Smooth muscle cell of the brain vasculature (primary cell): ENCODE measurements at regions not wholly inside any gene's neighbourhood (a gene's known extent, or its start where the extent isn't known, plus 50 kb on each side); places are given as distances from the start of the nearest gene placed in this dataset.

ENCODE experiments used
- DNase-seq: peaks from one replicate; pipeline ENCODE4 v3.0.0-alpha.2; 2012; ENCODE audit warnings: low read depth, low spot score

DNA sequence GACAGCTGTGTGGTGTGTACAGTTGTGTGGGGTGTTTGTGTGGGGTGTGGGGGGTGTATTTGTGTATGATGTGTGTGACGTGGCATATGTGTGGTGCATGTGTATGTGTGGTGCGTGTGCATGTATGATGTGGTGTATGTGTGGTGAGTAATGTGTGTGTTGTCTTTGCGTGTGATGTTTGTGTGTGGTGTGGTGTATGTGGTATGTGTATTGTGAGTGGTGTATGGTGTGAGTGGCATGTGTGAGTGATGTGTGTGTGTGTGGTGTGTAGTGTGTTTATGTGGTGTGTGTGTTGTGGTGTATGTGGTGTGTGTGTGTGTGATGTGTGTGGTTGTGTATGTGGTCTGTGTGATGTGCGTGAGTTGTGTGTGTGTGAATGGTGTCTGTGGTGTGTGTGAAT, 191.1 kb downstream of the MELK start:
- DNase-seq = no peak

DNA sequence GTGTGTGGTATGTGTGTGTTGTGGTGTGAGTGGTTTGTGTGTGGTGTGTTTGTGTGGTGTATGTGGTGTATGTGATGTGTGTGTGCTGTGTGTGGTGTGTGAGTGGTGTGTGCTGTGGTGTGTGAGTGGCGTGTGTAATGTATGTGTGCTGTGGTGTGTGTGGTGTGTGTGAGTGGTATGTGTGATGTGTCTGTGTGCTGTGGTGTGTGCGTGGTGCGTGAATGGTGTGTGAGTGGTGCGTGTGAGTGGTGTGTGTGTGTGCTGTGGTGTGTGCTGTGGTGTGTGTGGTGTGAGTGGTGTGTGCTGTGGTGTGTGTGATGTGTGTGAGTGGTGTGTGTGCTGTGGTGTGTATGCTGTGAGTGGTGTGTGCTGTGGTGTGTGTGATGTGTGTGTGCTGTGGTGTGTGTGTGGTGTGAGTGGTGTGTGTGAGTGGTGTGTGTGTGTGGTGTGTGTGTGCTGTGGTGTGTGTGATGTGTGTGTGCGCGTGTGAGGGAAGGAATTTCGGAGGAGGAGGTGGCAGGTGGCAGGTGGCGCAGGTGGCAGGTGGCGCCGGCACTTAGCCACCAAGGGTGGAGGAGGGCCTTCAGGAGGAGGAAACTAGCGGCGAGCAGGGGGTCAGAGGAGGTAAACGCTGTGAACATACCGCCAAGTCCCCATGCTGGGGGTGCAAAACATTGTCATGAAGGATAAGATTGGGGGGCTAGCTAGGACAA, 191.8 kb downstream of the MELK start:
- no peak for DNase-seq

DNA sequence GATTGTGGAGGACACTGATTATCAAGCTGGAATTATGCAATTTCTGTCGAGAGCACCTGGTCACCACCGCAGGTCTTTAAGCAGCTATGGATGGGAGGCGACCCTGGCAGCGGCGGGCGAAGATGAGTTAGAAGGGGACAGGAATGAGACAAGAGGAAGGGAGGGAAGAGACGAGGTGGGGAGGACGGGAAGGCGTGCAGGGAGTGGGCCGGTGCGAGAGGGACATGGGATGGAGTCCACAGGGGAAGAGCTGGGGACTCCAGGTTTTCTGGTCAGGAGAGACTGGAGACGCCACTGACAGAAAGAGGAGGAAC, 192.3 kb downstream of the MELK start:
- DNase-seq = no peak

DNA sequence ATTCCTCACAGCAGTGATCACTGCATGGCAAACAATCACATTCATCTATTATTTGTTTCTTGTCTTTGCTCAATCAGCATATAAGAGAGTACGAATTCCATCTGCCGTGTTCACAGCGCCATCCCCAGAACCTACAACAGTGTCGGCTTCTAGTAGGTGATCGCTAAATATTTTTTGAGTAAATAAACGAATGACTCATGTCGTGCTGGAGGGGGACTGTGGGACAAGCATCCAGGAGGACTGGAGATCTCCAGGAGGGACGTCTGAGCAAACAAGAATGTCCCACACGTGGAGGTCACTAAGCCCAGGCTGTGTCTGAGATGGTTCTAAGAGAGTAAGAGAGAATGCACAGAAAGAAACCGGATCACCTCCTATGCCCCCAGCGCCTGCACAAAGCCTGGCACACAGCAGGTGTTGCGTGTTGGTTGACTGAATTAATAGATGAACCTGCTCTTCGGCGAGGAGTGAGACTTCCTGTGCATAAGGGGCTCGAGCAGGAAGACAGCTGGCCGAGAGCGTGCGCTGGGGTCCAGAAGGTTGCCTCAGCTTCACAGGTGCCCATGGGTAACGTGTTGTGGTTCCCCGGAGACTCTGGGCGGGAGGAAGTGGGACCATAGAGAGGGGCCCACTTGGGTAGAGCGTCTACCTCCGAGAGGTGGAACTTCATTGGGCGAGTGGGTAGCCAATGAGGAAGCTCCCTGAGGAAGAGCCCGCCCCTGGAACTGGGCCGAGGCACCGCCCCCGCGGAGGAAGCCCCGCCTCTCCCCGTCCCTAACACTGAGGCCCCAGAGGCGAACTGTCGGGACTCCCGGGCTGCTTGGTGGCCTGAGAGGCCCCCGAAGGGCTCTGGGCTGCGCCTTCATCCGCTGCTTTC, 193.0 kb downstream of the MELK start:
- no peak for DNase-seq

DNA sequence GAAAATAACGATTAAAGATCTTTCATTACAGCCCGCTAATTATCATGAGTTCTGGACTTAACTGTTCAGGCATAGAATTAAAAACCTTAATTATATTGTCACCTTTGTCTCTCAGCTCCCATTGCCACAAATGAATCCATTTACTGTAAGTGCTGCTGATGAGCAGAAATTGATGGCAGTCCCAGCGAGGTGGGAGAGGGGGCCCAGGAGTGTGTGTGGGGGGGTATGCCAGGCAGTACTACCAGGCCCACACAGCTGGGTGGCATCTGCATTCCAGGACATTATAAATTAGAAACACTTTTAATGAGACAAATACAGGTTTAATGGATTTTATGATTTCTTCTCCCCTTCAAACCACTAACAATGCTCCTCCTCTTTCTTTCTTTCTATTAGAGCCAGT, 196.0 kb downstream of the MELK start:
- DNase-seq = no peak

DNA sequence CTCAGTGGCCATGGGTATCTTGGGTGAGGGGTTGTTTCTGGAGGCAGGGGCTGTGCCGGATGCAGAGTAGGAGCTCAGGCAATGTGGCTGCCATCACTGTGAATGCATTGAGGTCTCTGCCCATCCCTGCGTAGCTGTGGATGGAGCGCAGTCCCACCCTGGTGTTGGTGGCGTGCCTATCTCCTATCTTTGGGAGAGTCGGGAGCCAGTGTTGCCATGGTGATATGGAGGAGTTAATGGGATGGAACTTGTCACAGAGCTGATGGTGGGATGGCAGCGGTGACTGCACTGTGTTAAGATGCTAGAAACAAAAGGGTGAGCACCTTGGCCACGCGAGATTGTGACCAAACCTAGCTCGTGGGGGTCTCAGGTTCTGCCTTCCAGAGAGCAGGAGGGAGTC, 197.3 kb downstream of the MELK start:
- DNase-seq = no peak

DNA sequence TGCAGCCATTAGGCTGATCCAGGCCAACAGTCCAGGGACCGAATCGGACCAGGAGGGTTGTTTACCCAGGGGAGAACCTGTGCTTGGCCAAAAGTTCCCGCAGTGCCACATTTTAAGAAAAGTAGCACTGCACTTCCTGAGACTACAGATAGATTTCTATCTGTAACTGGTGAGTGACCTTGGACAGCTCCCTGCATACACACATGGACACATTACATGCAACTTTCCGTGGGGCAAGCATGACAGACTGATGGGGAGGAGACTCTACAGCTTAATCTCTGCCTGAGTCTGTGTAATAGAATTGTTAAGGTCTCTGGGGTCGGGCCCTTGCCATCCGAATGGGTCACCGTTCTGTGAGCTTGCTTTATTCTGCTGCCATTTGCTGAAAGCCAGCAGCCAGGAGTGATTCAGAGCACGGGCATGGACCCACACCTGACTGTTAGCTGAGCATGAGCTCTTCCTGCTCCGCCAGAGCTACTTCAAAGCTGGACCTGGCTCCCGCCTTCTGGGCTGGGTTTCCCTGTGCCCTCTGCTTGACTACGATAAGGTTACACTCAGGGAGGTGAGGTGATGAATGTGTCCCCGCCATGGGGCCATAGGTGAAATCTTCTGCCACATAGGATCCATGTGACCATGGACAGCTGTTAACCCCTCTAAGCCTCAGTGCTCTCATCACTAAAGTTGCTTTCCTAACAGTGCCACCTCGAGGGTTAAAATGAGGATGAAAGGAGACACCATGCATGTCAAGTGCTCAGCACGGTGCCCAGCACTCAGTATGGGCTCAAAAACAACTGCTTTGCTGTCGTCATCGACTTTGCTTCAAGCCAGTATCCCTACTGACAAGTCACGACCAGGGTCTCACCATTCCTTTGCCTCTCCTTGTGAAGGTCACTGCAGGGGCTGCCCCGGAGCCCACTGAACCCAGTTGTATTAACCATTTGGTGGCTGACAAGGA, 200.0 kb downstream of the MELK start:
- no peak for DNase-seq

DNA sequence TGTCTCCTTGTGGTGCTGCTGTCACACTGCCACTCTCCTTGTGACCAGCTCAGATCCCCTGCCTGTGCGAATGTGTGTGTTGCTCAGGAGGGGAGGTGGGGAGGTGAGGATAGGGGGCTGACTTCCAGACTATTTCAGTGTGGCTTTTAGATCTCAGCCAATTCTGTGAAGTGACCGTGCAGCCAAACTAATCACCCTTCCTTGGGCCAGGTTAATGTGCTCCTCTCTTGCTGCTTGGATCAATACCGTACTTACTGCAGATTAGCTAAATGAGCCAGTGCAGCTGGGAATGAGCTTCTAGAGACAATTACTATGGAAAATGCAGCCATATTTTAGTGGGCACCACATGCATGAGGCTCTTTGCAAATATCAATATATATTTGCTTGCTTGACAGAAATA, 206.0 kb downstream of the MELK start:
- no peak for DNase-seq

DNA sequence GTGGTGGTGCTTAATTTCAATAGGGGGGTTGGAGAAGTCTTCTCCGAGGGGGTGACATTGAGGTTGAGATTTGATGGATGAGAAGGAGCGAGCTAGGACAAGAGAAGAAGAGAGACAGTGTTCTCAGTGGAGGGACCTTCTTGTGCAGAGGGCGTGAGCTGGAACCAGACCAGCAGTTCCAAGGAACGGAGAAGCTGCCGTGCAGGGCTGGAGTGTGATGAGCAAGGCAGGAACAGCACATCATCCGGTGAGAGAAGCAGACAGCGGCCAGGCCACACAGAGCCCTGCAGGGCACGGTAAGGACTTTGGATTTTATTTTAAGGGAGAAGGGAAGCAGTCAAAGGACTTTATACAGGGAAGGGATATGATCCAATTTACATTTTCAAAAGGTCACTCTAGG, 206.9 kb downstream of the MELK start:
- no peak for DNase-seq

DNA sequence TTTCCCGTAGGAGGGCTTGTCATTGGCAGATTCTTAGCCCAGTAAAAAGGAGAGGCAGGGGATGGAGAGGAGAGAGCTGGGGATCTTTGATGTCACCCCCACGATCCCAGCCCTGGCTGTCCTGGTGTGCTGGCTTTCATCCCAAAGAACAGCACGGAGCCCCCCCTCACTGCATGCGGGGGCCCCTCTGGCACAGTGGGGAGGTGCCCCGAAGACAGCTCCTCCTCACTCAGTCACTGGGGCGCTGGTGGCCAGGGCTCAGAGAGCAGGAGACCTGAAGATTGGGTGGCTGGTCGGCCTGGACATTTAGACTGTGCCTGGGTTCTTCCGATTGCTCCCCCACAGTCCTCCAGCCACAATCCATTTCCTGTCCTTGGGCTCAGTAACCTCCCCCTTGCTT, 207.5 kb downstream of the MELK start:
- DNase-seq = no peak

DNA sequence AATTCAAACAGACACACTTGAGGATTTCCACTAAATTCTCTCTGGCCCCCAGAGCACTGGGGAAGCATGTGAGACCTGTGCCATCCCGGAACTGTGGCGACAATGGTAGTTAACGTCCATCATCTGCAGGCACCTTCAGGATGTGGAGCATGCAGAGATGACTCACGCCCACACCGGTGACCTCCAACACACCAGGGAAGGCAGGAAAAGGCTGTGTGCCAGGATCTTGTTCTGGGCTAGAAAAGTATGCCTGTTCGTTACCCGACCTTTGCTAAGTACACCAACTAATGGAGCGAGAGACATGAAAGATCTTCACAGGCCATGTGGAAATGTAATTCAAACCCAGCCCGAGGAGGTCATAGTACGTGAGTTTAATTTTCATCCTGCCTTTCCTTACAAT, 208.8 kb downstream of the MELK start:
- no peak for DNase-seq
